DMS 273 (cell line): ENCODE measurements at regions not wholly inside any gene's neighbourhood (a gene's known extent, or its start where the extent isn't known, plus 50 kb on each side); places are given as distances from the start of the nearest gene placed in this dataset.

Source experiments
- DNase-seq: peaks from one replicate; lab custom pipeline; 2025; ENCODE audit not compliant: unreplicated experiment; lab: John Stamatoyannopoulos, UW

- peak; percentile 78 for DNase-seq
Observed at GRCh38 chr6:33967966-33968724, 164.3 kb upstream of the MLN start.

DNA sequence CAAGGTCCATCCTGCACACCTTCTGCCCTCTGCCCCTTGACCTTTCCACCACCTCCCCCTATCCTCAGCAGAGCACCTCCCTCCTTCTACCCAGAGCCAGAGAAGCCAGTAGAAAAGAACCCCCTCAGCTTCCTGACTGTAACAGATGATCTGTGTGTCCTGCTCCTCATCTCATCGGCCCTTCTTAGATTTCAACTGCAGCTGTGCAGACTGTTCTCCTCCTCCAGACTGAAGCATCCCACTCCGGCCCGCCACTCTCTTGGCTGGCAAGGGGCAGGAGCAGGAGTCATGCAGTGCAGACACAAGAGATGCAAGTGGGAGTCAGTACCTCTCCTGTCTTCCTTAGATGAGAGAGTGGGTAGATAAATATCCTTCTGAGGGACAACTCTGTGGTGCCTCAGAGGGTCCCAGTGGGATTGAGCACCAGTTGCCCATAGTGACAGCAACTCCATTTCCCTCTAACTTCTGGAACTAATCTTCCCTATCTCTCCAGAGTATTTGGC lies 163.5 kb upstream of the MLN start:
- DNase-seq = peak; percentile 83

DNA sequence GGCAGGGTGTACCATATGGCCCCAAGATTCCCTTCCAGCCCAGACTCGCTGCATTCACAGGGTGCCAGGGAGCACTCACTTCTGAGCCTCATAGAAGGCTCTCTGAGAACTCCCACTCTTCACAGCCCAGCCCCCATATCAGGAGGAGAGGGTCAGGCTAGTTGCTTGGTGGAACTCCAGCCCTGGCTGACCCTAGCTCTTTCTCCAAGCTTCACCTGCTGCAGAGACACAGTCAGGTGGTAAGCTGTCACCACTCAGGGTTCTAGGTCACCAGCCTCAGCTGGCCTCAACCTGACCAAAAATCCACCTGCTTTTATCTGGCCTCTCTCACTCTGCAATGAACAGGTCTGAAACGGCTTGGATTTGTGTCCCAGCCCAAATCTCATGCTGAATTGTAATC lies 162.7 kb upstream of the MLN start:
- no peak for DNase-seq

- DNase-seq = no peak
Observed at GRCh38 chr6:33965766-33966165, 162.0 kb upstream of the MLN start.

- no peak for DNase-seq
Observed at GRCh38 chr6:33964387-33964786, 160.6 kb upstream of the MLN start.

DNA sequence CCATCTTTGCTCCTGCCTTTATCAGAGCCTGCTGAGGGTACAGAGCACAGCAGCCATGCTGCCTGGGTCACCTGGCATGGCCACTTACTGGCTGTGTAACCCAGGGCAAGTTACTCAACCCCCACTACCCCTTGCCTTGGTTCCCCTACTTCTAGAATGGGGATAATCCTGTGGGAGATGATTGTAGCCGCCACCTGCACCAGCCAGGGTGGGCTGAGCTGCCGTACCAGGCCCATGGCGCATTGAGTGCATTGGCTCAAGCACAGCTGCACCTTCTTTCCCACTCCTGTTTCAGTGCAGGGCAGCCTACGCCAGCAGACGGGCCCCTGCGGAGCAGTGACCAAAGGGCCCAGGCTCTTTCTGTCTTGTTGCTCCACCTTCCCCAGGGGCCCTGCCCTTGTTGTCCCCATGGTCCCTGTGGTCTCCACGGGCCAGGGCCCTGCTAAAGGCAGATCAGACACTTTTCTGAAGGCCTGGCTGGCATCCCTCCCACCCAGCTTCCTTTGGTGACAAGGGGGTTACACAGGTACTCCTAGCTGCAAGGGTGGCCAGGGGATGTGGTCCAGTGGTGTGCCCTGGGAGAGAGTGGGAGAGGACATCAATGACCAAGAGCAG lies 159.4 kb upstream of the MLN start:
- DNase-seq = no peak

GRCh38 chr6:33962246-33963027 lies 158.6 kb upstream of the MLN start:
- DNase-seq = peak; percentile 77

DNA sequence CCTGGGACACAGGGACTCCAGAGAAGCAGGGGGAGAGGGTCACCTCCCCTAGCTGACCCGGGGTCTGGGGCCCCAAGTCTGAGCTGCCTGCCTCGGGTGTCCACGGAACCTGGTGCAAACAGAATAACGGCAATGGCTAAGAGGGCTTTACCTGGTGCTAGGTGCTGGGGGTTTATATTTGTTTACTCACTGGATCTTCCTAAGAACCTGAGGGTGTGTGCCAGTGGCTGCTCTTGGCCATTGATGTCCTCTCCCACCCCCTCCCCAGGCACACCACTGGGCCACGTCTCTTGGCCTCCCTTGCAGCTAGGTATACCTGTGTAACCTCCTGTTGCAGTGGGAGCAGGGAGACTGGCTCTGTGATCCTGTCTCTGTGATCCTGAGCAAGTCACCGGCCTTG lies 157.9 kb upstream of the MLN start:
- no peak for DNase-seq

DNA sequence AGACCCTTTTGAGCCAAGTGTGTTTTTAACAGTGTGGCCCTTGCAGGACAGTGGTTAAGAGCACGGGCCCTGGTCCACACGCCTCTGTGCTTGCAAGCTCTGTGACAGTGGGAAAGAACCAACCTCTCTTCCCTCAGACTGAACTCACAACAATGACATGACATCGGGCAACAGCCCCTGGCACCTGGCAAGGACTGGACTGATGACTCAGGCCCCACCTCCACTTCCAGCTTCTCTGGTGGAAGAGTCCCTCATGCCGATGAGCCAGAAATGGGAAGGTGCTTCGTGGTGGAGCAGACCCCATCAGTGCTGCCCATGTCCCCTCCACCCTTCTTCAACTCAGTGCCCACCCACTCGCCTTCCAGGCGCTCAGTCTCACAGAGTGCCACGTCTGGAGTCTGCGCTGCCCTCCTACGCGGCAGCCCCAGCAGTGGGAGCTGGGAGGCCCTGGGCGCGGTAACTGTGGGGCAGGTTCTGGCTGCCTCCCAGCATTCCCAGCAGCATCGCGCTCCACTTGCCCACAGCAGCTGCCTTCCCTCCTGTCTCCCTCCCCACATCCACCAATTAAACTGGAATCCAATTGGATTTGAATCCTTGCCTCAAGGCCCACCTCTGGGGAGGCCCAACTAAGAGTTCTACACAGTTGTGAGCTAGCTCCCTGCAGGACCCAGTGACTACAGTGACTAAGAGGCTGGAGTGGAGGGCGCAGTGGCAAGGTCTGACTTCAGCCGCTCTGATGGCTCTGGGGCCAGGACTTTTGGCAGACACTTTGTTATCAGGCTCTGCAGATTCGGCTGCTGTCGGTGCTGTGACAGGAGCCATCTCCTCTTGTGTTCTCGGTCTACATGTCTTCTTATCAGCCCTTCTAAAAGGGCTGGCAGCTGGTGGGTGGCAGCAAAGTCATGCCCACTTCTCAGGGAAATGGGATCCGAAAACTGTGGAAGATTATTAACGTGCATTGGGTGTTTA lies 156.8 kb upstream of the MLN start:
- peak; percentile 79 for DNase-seq

DNA sequence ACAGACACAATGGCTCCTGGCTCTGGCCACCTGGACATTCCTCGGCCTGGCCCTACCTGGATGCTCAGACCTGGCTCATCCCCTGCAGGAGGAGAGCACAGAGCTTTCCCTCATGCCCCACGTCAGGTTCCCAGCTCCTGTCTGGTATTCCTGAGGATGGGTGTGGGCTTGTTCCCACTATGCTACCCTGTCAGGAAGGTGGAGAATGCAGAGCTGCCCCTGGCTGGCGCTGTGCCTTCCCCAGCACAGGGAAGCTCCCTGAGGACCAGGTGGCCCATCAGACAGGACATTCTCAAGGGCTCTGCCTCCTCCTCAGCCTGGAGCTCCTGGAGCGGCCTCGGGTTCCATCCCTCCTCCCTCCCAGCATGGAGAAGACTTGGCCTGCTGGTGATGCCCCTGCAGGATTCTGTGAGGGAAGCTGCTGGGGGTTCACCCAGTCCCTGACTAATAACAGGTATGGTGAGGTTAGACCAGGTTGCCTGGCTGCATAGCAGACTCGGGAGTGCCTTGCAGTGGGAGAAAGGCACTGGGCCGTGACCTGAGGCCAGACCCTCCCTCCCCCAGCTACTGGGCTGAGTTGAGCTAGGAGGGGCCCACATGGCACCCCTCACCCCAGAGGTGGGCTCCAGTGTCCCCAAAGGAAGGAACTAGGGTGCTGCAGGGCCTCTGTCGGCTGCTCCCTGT lies 156.0 kb upstream of the MLN start:
- DNase-seq = no peak

GRCh38 chr6:33959329-33959651 lies 155.5 kb upstream of the MLN start:
- DNase-seq = no peak

DNA sequence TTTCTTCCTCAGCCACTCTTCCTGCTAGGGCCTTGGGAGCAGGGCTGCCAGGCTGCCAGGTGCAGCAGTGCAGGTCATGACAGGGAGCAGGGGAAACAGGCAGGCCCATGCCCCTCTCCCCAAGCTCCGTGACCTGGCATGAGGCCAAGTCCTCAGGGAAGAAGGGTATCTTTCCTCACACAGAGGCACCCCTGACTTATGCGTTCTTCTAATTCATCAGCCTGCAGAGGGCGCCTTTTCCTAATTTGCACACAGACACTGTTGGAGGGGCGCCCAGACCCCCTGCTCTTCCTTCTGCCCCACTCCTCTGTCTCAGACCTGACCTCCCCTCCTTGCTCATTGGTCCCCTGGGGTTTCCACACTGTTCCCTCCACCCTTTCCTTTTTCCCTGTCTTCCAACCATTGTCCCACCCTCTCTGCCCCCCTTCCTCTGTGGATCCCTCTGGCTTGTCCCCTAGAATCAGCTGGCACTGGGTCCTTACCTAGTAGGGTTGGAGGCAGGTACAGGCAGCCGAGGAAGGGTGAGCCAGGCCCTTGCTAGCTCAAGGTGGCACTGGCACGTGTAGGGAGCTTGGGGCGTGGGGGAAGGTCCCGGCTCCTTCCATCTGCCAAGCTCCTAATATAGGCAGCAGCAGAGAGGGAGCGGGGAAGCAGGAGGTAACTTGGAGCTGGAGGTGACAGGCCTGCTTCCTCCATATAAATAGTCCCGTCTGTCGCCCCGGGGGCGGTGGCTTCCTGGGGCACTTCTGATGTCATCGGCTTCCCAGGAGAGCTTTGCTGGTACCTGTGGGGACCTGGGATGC lies 154.9 kb upstream of the MLN start:
- DNase-seq = peak; percentile 94

- DNase-seq = peak; percentile 50
Observed at GRCh38 chr6:33957892-33958525, 154.2 kb upstream of the MLN start.

DNA sequence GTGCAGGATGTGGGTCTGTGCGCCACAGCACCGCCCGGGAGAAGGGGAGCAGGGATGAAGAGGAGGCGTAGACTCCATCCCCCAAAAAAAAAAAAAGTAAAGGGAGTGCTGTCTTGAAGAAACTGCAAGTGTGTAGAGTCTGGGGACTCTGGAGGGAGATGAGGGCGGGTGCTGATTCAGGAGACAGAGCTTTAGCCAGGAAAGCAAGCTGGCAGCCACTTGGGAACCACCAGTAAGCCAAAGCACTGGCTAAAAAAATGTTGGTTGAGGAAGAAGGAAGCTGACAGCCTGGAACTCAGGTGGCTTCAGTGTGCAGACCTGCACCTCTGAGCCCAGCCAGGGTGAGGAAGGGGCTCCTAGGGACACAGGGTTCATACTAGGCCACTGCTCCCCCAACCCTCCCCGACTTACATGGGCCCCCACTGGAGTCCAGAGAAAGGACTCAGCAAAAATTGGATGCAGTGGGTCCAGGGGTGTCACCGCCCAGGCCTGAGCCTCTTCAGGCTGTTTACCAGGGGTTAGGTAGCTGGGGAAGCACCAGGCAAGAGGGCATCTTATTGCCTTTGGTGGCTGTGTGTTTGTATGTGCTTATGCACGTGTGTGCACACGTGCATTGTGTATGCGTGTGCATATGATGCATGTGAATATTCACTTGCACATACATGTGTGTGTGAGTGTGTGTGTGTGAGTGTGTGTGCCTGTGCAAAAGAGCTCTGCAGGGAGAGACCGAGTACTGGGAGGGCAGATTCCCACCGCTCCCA lies 153.5 kb upstream of the MLN start:
- DNase-seq = no peak

GRCh38 chr6:33956206-33956605 lies 152.4 kb upstream of the MLN start:
- DNase-seq = no peak

GRCh38 chr6:33955566-33955965 lies 151.8 kb upstream of the MLN start:
- DNase-seq = no peak

GRCh38 chr6:33954453-33954852 lies 150.7 kb upstream of the MLN start:
- no peak for DNase-seq

- no peak for DNase-seq
Observed at GRCh38 chr6:33953171-33953570, 149.4 kb upstream of the MLN start.
